AG04450 (cell line): ENCODE measurements at regions not wholly inside any gene's neighbourhood (a gene's known extent, or its start where the extent isn't known, plus 50 kb on each side); places are given as distances from the start of the nearest gene placed in this dataset.

Experiments
- CTCF ChIA-PET: fragments of 300-600, 350-600 bp; formaldehyde crosslinking; extraction: SDS; loops from one replicate; lab custom pipeline; 2022; ENCODE audit warnings: antibody characterized with exemption, inconsistent platforms; lab: Charles Lee
- POLR2A ChIA-PET: fragments of 350-600 bp; formaldehyde crosslinking; extraction: SDS; loops from one replicate; lab custom pipeline; 2021; ENCODE audit warnings: antibody characterized with exemption, inconsistent platforms; lab: Yijun Ruan, JAX
- DNase-seq: peaks from one replicate; pipeline ENCODE4 v3.0.0-alpha.2; 2011; ENCODE audit warnings: low read depth, low spot score
- H3K27ac ChIP-seq: one replicate; pipeline ENCODE4 v1.5.1; 2012; ENCODE audit warnings: low read depth, low read length, control low read depth
- H3K27me3 ChIP-seq: one replicate; pipeline ENCODE4 v1.6.0; 2012; ENCODE audit warnings: low read length; ENCODE audit not compliant: control insufficient read depth, insufficient read depth
- H3K4me3 ChIP-seq: 2 replicates; pipeline ENCODE4 v1.5.1; 2011; ENCODE audit warnings: mild to moderate bottlenecking, low read depth, low read length, control low read depth
- H3K9me3 ChIP-seq: 2 replicates; pipeline ENCODE4 v1.5.1; 2012; ENCODE audit warnings: low read length; ENCODE audit not compliant: control insufficient read depth, insufficient read depth
- TF ChIP-seq, protein P1 (sequence below): IDR thresholded peaks from 2 replicates; pipeline ENCODE4 v1.5.1; 2011; ENCODE audit warnings: low read depth, low read length, control low read depth, inconsistent platforms

DNA sequence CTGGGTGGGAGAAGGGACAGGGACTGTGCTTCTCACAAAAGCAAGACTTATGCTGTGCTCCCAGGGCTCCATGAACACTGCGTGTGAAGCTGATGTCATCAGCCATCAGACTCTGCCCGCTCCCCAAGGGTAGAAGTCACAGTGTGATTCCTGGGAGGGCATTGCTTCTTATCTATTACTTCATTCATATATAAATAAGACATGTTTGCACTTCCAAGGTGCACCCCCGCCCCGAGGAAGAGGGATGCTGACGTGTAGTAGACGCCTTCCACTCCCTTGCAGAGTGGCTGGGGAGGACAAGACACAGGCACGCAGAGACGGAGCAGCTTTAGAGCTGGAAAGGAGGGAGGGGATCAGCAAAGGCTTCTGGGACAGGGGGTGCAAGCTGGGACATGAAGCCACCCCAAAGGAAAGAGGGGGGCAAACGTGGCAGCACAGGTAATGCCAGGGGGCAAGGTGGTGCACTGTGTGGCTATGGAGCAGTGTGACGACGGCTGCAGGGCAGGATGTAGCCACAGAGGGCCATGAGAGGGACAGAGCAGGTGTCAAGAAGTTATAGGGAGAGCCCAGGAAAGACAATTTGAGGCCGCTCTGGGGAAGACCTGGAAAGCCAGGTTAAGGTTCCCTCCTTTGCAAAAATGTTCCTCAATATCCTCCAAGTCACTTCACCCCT, 558.5 kb downstream of the MN1 start:
- Histone ChIP-seq H3K27ac (no peak overlapping the region), H3K4me3 (no peak overlapping the region), H3K27me3 (peaks cover 5% of the 10 kb centered on the region), H3K9me3 (peaks cover 3% of the 10 kb centered on the region; the same call in 1 of the 2 replicates)
- TF ChIP-seq, protein P1, sequence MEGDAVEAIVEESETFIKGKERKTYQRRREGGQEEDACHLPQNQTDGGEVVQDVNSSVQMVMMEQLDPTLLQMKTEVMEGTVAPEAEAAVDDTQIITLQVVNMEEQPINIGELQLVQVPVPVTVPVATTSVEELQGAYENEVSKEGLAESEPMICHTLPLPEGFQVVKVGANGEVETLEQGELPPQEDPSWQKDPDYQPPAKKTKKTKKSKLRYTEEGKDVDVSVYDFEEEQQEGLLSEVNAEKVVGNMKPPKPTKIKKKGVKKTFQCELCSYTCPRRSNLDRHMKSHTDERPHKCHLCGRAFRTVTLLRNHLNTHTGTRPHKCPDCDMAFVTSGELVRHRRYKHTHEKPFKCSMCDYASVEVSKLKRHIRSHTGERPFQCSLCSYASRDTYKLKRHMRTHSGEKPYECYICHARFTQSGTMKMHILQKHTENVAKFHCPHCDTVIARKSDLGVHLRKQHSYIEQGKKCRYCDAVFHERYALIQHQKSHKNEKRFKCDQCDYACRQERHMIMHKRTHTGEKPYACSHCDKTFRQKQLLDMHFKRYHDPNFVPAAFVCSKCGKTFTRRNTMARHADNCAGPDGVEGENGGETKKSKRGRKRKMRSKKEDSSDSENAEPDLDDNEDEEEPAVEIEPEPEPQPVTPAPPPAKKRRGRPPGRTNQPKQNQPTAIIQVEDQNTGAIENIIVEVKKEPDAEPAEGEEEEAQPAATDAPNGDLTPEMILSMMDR = no peak
- ChIA-PET CTCF (no interaction called here), POLR2A (no interaction called here)
- DNase-seq = no peak

DNA sequence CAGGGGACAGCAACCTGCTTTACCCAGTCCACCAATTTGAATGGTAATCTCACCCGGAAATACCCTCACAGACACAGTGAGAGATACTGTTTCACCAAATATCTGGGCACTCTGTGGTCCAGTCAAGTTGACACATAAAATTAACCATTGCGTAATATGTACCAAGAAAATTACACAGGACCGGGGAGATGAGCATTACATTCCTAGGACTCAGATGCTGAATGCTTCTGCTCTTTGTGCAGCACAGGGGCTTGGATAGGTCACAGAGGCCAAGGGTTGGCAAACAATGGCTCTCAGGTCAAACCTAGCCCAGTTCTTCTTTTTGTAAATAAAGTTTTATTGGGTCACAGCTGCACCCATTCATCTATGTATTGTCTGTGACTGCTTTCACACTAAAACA, 557.2 kb downstream of the MN1 start:
- Histone ChIP-seq H3K9me3 (peaks cover 3% of the 10 kb centered on the region; the same call in 1 of the 2 replicates), H3K4me3 (no peak overlapping the region), H3K27ac (no peak overlapping the region), H3K27me3 (peaks cover 5% of the 10 kb centered on the region)
- CTCF ChIA-PET = no interaction called here
- TF ChIP-seq, protein P1 = no peak
- POLR2A ChIA-PET = no interaction called here
- no peak for DNase-seq

DNA sequence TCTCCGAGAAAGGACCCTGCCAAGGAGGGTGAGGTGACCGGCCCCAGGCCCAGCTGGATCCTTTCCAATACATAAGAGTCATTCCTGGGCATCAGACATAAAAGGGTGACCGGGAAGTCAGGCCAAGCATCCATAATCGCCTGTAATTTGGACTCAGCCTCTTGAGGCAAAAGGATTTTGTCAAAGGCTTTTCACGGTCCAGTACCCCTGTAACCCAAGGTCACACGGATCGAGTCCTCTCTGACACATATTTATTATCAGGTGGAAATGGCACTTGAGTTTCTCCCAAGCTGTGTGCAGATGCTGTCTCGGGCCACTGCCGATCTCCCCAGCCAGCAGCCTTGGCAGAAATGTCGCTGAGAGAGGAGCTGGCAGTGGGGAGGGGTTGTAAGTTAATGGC, 556.5 kb downstream of the MN1 start:
- peaks cover 3% of the 10 kb centered on the region; the same call in 1 of the 2 replicates for H3K9me3 ChIP-seq
- no peak for DNase-seq
- no peak overlapping the region for H3K4me3 ChIP-seq
- TF ChIP-seq, protein P1 = no peak
- H3K27ac ChIP-seq = no peak overlapping the region
- H3K27me3 ChIP-seq = peaks cover 5% of the 10 kb centered on the region
- ChIA-PET POLR2A (no interaction called here), CTCF (no interaction called here)

DNA sequence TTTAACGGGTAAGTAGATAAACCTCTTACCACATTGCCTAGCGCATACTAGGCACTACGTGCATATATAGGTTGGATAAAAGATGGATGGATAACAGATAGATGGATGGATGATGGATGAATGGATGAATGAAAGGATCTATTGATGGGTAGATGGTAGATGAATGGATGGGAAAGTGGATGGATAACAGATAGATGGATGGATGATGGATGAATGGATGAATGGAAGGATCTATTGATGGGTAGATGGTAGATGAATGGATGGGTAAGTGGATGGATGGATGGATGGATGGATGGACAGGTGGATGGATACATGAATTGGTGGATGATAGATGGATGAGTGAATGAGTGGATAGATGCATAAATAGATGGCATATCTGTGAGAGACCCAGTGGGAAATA, 555.0 kb downstream of the MN1 start:
- POLR2A ChIA-PET = no interaction called here
- Histone ChIP-seq H3K9me3 (peaks cover 5% of the 10 kb centered on the region; the same call in 1 of the 2 replicates), H3K27ac (no peak overlapping the region), H3K4me3 (no peak overlapping the region), H3K27me3 (peaks cover 5% of the 10 kb centered on the region)
- CTCF ChIA-PET = no interaction called here
- DNase-seq = no peak
- TF ChIP-seq, protein P1 = no peak

DNA sequence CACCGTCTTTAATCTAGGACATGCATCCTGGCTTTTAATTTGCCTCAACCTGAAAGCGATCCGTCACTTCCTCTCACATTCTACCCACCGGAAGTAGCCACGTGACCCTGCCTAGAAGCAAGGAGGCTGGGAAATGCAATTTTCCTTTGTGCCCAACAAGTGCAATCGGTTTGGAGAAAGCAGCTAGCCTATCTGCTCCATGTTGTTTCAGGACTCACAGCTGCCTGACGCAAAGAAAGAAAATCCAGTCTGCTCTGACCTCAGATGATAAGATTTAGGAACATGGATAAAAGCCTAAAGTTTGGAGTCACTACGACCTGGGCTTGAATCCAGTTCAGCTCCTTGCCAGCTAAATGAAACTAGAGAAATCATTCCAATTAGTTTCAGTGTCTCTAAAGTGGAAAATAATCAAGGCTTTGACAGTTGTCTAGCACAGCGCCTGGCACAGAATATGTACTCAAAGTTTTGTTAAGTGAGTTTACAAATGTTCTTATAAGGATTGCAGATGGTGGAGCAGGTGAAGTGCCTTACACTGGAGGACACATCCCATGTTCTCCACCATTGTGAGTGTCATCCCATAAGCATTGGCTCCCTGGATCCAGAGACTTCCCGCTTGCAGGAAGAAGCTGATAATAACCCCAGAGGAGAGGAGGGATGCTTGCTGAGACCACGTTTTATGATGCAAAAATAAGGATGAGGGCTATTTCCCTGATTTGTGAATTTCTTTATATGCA, 553.7 kb downstream of the MN1 start:
- TF ChIP-seq, protein P1 = no peak
- POLR2A ChIA-PET = no interaction called here
- H3K27ac ChIP-seq = no peak overlapping the region
- CTCF ChIA-PET = interaction anchor here (0.6 kb wide), 1 partner anchor 636 kb away, joined by 3 read pairs; no protein-coding TSS in a partner anchor
- no peak overlapping the region for H3K4me3 ChIP-seq
- peaks cover 5% of the 10 kb centered on the region for H3K27me3 ChIP-seq
- DNase-seq = no peak
- peaks cover 11% of the 10 kb centered on the region; the same call in 1 of the 2 replicates for H3K9me3 ChIP-seq
